H54 (cell line): ENCODE measurements at regions not wholly inside any gene's neighbourhood (a gene's known extent, or its start where the extent isn't known, plus 50 kb on each side); places are given as distances from the start of the nearest gene placed in this dataset.

ENCODE experiments used
- DNase-seq: peaks from one replicate; pipeline ENCODE4 v3.0.0; 2011; ENCODE audit warnings: low spot score, mixed read lengths; ENCODE audit not compliant: insufficient read length
- FAIRE-seq: peaks from 3 replicates; lab custom pipeline; 2011; peaks lifted over from hg19 to GRCh38; lab: Jason Lieb, UNC
- POLR2A ChIP-seq: IDR thresholded peaks from 2 replicates; pipeline ENCODE4 v1.6.1; 2011; ENCODE audit warnings: low read depth, mild to moderate bottlenecking, low read length

- DNase-seq (no peak), FAIRE-seq (no peak)
Observed at GRCh38 chr17:65455972-65456343, 105.5 kb downstream of the AXIN2 start.

DNA sequence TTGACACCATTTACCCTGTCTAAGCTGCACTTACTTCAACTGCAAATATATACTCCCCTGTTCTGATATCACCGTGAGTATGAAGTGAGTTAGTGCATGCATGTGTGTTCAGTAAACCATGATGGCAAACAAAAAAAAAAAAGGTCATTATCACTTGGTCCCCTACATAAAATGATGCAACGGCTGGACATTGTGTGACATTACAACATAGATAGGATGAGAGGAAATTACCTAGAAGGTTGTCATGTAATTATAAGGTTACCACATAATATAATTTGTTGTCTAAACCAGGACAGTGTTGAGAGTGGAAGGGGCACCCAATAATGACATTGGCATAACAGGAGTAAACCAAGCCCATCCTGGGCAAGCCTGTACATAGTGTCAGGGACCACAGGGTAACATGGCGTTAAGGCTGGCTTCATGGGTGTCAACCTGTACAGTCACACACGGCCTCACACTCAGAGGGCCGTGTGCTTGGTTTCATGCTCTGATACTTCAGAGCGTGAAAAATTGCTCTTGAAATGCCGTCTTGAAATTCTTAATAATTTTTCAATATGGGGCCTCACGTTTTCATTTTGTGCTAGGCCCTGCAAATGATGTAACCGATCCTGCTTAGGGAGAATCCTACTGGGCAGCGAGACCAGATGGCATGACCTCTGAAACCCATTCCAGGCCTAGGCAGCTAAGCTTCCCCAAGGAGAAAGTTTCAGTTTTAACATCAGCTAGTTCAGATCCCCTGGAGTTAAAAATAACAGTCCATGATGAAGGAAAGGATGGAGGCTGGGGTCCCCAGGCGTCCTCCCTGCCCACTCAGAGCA lies 106.1 kb downstream of the AXIN2 start:
- DNase-seq (no peak), FAIRE-seq (no peak)
- TF ChIP-seq POLR2A, result no peak

More at GRCh38 chr17:65455972-65456343, 105.5 kb downstream of the AXIN2 start:
- TF ChIP-seq POLR2A, result no peak

DNA sequence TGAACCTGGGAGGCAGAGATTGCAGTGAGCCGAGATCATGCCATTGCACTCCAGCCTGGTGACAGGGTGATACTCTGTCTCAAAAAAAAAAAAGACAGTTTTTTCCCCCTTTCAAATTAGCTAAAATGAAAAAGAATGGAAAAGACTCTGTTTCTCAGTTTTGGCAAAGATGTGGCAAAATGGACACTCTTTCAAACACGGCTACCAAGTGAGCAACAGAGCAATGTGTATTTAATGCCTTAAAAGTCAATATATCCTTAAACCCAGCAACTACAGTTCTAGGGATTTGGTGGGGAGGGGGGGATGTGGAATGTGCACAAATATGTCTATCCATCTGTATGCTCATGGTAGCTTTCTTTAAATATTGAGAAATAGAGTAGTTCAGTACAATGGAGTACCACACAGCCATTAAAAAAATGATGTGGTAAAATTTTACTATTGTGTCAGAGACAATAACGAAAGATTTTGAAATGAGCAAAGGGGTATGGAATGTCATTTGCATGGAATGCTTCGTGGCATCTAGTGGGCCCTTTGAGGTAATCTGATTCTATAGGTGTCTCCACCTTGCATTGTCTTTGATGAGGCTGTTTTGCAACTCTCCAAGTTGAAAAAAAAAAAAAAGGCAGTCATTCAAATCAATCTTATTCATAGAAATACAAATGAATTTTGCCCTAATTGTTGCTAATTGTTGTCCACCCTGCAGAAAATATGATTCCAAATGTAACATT lies 108.1 kb downstream of the AXIN2 start:
- FAIRE-seq (no peak), DNase-seq (no peak)
- TF ChIP-seq POLR2A, result no peak

GRCh38 chr17:65449495-65449894 lies 112.0 kb downstream of the AXIN2 start:
- TF ChIP-seq POLR2A, result no peak
- no peak for FAIRE-seq
- no peak for DNase-seq

DNA sequence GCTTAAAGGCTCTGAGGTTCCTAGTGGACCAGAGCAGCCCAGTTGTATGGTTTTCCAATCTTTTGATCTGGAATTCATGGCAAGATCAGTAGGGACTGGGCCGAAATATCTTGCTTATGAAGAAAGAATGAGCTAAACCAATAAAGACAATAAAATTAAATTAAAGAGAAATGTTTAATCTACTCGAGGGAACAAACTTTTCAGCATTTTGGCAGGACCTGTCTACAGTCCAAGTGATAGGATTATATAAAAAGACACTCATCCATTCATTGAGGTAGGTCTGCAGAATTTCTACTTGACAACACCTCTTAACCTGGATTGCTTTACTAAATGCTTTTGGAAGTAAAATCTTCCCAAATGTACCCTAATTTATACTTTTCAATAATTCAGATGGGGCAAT lies 113.6 kb downstream of the AXIN2 start:
- no peak for TF ChIP-seq POLR2A
- FAIRE-seq, result no peak
- no peak for DNase-seq

DNA sequence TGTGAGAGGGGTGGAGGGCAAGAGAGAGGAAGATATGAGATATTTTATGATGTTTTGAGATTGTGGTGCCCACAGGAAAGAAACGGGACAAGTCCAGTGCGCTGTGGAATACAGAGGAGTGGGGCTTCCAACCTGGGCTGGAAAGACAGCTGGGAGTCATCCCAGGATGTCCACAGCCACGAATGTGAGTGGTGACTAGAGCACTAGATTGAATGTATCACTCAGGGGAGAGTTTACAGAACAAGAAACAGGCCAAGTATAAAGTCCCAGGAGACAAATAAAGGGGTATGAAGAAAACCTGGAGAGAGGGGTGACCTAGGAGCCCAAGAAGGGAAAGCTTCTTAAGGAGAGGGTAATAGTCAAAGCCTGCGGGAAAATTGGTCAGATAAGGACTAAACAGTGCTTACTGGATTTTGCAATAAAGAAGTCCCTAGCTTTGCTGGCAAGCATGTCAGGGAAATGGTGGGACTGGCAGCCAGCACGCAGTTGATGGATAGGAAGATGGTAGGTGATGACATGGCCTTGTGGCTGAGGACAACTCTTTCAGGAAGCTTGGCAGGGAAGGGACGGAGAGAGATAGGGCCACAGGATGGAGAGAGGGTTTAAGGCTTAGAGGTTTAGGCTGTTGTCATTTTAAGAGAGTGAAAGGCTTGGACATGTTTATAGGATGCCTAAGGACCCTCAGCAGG lies 114.5 kb downstream of the AXIN2 start:
- FAIRE-seq (no peak), DNase-seq (no peak)
- no peak for TF ChIP-seq POLR2A

- no peak for TF ChIP-seq POLR2A
- no peak for FAIRE-seq
- DNase-seq, result no peak
Observed at GRCh38 chr17:65446043-65446442, 115.4 kb downstream of the AXIN2 start.

DNA sequence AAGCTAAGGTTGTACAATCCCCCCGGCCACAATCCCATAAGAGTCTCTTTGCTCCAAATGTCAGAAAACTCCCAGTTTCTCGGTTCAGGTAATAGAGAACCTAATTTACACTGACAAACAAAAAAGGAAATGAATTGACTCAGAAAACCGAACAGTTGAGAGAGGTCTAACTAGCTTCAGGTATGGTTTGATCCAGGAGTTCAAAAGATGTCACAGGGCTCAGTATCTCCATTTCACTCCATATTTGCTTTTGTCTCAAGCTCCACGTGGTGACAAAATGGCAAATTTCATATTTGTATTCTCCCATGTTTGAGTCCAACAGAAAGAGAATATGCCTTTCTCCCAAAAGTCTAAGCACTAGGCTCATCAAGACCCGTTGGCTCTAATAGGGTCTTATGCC lies 117.4 kb downstream of the AXIN2 start:
- DNase-seq (no peak), FAIRE-seq (no peak)
- no peak for TF ChIP-seq POLR2A

GRCh38 chr17:65442691-65443090 lies 118.8 kb downstream of the AXIN2 start:
- DNase-seq, result no peak
- FAIRE-seq, result no peak

DNA sequence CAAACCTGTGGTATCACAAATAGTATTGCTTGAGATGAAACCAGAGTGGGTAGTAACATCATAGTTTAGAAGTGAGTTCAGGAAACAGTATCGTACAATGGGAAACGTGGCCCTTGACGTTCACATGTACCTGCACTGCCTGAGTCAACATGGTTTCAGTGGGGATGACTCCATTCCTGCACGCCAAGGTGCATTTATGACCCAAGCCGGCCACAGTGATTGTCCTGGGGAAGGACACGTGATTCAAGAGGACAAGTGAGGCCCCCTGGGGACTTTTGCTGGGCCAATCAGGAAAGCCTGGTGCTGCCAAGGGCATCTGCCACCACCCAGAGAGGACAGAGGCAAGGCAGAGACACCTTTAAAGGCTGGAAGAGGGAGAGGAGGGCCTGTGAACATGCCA lies 119.2 kb downstream of the AXIN2 start:
- FAIRE-seq, result no peak
- no peak for DNase-seq
- TF ChIP-seq POLR2A, result no peak

More at GRCh38 chr17:65442691-65443090, 118.8 kb downstream of the AXIN2 start:
- no peak for TF ChIP-seq POLR2A

GRCh38 chr17:65441053-65441605 lies 120.3 kb downstream of the AXIN2 start:
- no peak for FAIRE-seq
- DNase-seq, result no peak

GRCh38 chr17:65438708-65439294 lies 122.6 kb downstream of the AXIN2 start:
- FAIRE-seq, result no peak
- no peak for DNase-seq
- no peak for TF ChIP-seq POLR2A

More at GRCh38 chr17:65441053-65441605, 120.3 kb downstream of the AXIN2 start:
- TF ChIP-seq POLR2A, result no peak

DNA sequence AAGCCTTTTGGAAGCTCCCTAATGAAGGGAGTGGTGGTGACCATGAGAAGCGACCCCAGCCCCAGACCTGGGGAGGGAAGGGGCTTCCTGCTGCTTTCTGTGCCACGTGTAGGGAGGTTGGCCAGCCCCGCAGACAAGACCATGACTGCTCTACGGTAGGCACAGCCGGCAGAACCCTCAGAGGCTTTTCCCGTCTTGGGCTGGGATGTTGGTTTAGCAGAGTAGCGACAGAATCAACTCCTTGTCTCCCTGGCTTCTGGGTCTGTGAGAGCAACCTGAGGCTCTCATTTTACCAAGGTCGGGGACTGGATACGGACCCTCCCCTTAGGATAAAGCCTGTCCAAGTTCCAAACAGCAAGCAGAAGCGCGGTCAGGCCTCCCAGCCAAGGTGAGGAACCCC lies 123.3 kb downstream of the AXIN2 start:
- FAIRE-seq, result no peak
- no peak for DNase-seq

GRCh38 chr17:65436871-65437270 lies 124.6 kb downstream of the AXIN2 start:
- no peak for FAIRE-seq
- no peak for DNase-seq
- TF ChIP-seq POLR2A, result no peak

More for the DNA sequence above, 123.3 kb downstream of the AXIN2 start:
- no peak for TF ChIP-seq POLR2A
